ENCODE measurements at regions not wholly inside any gene's neighbourhood (a gene's known extent, or its start where the extent isn't known, plus 50 kb on each side); places are given as distances from the start of the nearest gene placed in this dataset.

GRCh38 chr2:176646033-176646615 lies 376.9 kb downstream of the MTX2 start:
- DNase-seq (ENCODE audit: extremely low read depth, low read depth) = no peak
- TF ChIP-seq, protein P1, sequence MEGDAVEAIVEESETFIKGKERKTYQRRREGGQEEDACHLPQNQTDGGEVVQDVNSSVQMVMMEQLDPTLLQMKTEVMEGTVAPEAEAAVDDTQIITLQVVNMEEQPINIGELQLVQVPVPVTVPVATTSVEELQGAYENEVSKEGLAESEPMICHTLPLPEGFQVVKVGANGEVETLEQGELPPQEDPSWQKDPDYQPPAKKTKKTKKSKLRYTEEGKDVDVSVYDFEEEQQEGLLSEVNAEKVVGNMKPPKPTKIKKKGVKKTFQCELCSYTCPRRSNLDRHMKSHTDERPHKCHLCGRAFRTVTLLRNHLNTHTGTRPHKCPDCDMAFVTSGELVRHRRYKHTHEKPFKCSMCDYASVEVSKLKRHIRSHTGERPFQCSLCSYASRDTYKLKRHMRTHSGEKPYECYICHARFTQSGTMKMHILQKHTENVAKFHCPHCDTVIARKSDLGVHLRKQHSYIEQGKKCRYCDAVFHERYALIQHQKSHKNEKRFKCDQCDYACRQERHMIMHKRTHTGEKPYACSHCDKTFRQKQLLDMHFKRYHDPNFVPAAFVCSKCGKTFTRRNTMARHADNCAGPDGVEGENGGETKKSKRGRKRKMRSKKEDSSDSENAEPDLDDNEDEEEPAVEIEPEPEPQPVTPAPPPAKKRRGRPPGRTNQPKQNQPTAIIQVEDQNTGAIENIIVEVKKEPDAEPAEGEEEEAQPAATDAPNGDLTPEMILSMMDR (IDR thresholded peaks at IDR 0.05; ENCODE audit: low read depth, low read length) = no peak

DNA sequence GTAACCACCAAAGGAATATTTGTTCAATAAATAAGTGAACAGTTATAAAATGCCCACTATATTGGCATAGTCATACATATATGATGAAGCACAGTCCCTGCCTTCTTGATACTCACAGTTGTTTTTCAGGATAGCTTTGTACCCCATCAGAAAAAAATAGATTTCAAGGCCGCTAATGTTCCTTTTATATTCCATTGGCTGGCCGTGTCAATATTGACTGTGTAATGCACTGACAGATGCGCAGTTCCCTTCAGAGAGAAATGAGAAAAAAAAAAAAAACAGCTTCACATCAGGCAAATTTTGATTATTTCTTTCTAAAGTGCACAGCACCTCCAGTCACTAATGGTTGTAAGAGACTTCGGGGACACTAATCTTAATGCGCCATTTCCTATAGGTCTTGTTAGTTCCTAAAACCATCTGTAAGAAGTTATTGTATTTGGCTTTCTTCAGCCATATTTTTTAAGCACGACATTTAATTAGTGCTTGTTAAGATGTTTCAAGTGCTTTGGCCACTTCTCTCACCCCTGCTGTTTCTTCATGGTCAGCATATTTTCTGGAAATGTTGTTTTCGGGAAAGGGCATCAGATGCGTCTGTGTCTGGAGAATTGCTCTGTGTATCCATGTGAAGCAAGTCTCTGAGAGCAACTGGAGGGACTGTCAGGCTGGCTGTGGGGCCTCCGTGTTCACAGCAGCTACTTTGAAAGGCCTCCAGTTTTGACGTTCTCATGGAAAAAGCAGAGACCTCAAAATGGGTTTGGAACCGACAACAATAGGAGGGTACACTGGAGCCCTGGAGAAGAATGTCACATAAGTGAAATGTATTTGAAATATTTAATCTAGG lies 378.3 kb downstream of the MTX2 start:
- DNase-seq (ENCODE audit: extremely low read depth, low read depth) = no peak
- TF ChIP-seq, protein P1 (IDR thresholded peaks at IDR 0.05; ENCODE audit: low read depth, low read length) = no peak

- no peak for DNase-seq (ENCODE audit: extremely low read depth, low read depth)
- TF ChIP-seq, protein P1 (IDR thresholded peaks at IDR 0.05; ENCODE audit: low read depth, low read length) = no peak
Observed at GRCh38 chr2:176648700-176649297, 379.6 kb downstream of the MTX2 start.

GRCh38 chr2:176650104-176650837 lies 381.0 kb downstream of the MTX2 start:
- TF ChIP-seq, protein P1 (IDR thresholded peaks at IDR 0.05; ENCODE audit: low read depth, low read length) = no peak
- no peak for DNase-seq (ENCODE audit: extremely low read depth, low read depth)

DNA sequence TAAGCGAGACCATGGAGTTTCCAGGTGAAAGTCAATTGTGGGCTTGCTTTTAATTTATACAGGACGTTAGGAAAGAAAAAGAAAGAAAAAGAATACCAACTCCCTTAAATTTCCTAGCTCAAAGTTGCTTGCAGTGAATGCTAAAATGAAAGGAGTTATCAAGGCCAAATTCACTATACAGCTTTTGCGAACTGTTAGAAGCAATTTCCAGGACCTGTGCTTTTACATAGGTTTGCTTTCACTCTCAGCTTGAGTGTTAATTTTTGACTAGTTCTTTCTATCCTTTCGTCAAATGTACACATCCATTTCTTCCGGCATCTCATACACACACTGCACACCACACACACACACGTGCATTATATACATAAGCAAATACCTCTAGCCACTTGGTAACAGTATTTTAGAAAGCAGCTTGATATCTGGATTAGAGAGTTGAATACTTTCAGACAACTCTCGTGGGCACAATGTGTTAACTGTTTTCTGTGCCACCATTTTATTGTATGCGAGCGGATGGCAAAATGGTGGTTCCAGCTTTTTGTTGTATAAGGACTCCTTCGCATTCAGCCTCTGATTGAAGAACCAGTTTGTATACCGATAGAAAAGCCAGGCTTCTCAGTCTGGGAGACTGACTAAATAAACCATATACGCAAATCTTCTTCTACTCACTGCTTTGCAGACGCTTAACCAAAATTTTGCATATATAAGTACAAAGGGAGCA lies 381.8 kb downstream of the MTX2 start:
- no peak for DNase-seq (ENCODE audit: extremely low read depth, low read depth)
- TF ChIP-seq, protein P1 (IDR thresholded peaks at IDR 0.05; ENCODE audit: low read depth, low read length) = no peak

- TF ChIP-seq, protein P1 (IDR thresholded peaks at IDR 0.05; ENCODE audit: low read depth, low read length) = peak; percentile 82
- peak; percentile 12 for DNase-seq (ENCODE audit: extremely low read depth, low read depth)
Observed at GRCh38 chr2:176652300-176653182, 383.3 kb downstream of the MTX2 start.
